GM23338 (cell line): ENCODE measurements at regions not wholly inside any gene's neighbourhood (a gene's known extent, or its start where the extent isn't known, plus 50 kb on each side); places are given as distances from the start of the nearest gene placed in this dataset.

Source experiments
- ATAC-seq: fragments of 200-7000 bp; cut with Tn5 transposase; 3 replicates; pipeline ENCODE4 v1.9.1; 2020
- DNase-seq: peaks from one replicate; pipeline ENCODE4 v3.0.0-alpha.2; 2015; ENCODE audit warnings: low spot score
- H2AFZ ChIP-seq: fragments of 200-600 bp; sonication (generic); 2 replicates; pipeline ENCODE4 v1.8.0; 2016; ENCODE audit warnings: antibody characterized with exemption, mild to moderate bottlenecking, moderate library complexity
- H3F3A ChIP-seq: fragments of 200-600 bp; sonication (generic); replicated peaks from 2 replicates; pipeline ENCODE4 v1.8.0; 2017; ENCODE audit warnings: antibody characterized with exemption, mixed run types, low read depth
- H3K27ac ChIP-seq: fragments of 200-600 bp; sonication (generic); 2 replicates; pipeline ENCODE4 v1.6.1; 2016; ENCODE audit warnings: low read depth
- H3K27me3 ChIP-seq: fragments of 200-600 bp; sonication (generic); 2 replicates; pipeline ENCODE4 v1.8.0; 2016; ENCODE audit warnings: mild to moderate bottlenecking, mixed run types, moderate library complexity; ENCODE audit not compliant: insufficient read depth
- H3K36me3 ChIP-seq: fragments of 200-600 bp; sonication (generic); 2 replicates; pipeline ENCODE4 v1.8.0; 2016; ENCODE audit warnings: mild to moderate bottlenecking; ENCODE audit not compliant: insufficient read depth
- H3K4me1 ChIP-seq: fragments of 200-600 bp; sonication (generic); 2 replicates; pipeline ENCODE4 v1.8.0; 2016; ENCODE audit warnings: mild to moderate bottlenecking, moderate library complexity; ENCODE audit not compliant: insufficient read depth
- H3K4me2 ChIP-seq: fragments of 200-600 bp; sonication (generic); 2 replicates; pipeline ENCODE4 v1.7.1; 2017; ENCODE audit warnings: mixed run types
- H3K4me3 ChIP-seq: fragments of 200-600 bp; sonication (generic); 2 replicates; pipeline ENCODE4 v1.6.1; 2016; ENCODE audit warnings: mixed run types
- H3K79me2 ChIP-seq: fragments of 200-600 bp; sonication (generic); replicated peaks from 2 replicates; pipeline ENCODE4 v1.8.0; 2017; ENCODE audit warnings: mild to moderate bottlenecking; ENCODE audit not compliant: insufficient read depth
- H3K9me2 ChIP-seq: fragments of 200-600 bp; sonication (generic); 2 replicates; pipeline ENCODE4 v1.8.0; 2017; ENCODE audit not compliant: insufficient read depth
- H4K20me1 ChIP-seq: fragments of 200-600 bp; sonication (generic); replicated peaks from 2 replicates; pipeline ENCODE4 v1.8.0; 2017; ENCODE audit warnings: mild to moderate bottlenecking; ENCODE audit not compliant: insufficient read depth
- H3K27ac Mint-ChIP-seq: 2 replicates; pipeline ENCODE4 v1.8.0; 2020; ENCODE audit warnings: inconsistent platforms, mild to moderate bottlenecking, moderate library complexity, mixed read lengths
- H3K27me3 Mint-ChIP-seq: 3 replicates; pipeline ENCODE4 v1.8.0; 2022; ENCODE audit warnings: low read depth, mild to moderate bottlenecking, moderate library complexity, mixed read lengths, inconsistent platforms; ENCODE audit not compliant: insufficient read depth, poor library complexity
- H3K36me3 Mint-ChIP-seq: 3 replicates; pipeline ENCODE4 v1.8.0; 2021; ENCODE audit warnings: low read depth, mild to moderate bottlenecking, inconsistent platforms, moderate library complexity, mixed read lengths
- H3K4me1 Mint-ChIP-seq: 3 replicates; pipeline ENCODE4 v1.8.0; 2020; ENCODE audit warnings: mild to moderate bottlenecking, inconsistent platforms, mixed read lengths
- H3K4me3 Mint-ChIP-seq: 3 replicates; pipeline ENCODE4 v1.8.0; 2021; ENCODE audit warnings: moderate library complexity, mild to moderate bottlenecking, inconsistent platforms, mixed read lengths
- H3K9me3 Mint-ChIP-seq: 3 replicates; pipeline ENCODE4 v1.8.0; 2020; ENCODE audit warnings: moderate library complexity, mild to moderate bottlenecking, inconsistent platforms, mixed read lengths
- CREB1 ChIP-seq: fragments of 250-450 bp; sonication (Bioruptor Pico); IDR thresholded peaks from 2 replicates; pipeline ENCODE4 v1.5.0; 2020; ENCODE audit warnings: low read depth, mild to moderate bottlenecking, moderate library complexity
- EZH2 ChIP-seq: fragments of 200-600 bp; sonication (generic); IDR thresholded peaks from one replicate; pipeline ENCODE4 v1.8.0; 2017; ENCODE audit warnings: antibody characterized with exemption, mild to moderate bottlenecking, low read depth; ENCODE audit not compliant: unreplicated experiment
- EZH2phosphoT487 ChIP-seq: fragments of 200-600 bp; sonication (generic); IDR thresholded peaks from one replicate; pipeline ENCODE4 v1.8.1; 2018; ENCODE audit warnings: antibody characterized with exemption; ENCODE audit not compliant: unreplicated experiment
- JUNB ChIP-seq: IDR thresholded peaks from one replicate; pipeline ENCODE4 v1.6.1; 2016; ENCODE audit warnings: antibody characterized with exemption; ENCODE audit not compliant: unreplicated experiment
- NANOG ChIP-seq: IDR thresholded peaks from 2 replicates; pipeline ENCODE4 v1.6.1; 2016; ENCODE audit warnings: antibody characterized with exemption, borderline replicate concordance
- POLR2AphosphoS5 ChIP-seq: IDR thresholded peaks from 2 replicates; pipeline ENCODE4 v1.6.1; 2016; ENCODE audit warnings: antibody characterized with exemption, low read depth
- REST ChIP-seq: IDR thresholded peaks from one replicate; pipeline ENCODE4 v1.6.1; 2018; ENCODE audit warnings: antibody characterized with exemption; ENCODE audit not compliant: unreplicated experiment
- ZNF331 ChIP-seq: fragments of 250-450 bp; sonication (Bioruptor Pico); IDR thresholded peaks from 2 replicates; pipeline ENCODE4 v1.5.0; 2020; ENCODE audit warnings: low read depth, mild to moderate bottlenecking, moderate library complexity
- TF ChIP-seq, protein P1 (sequence below): IDR thresholded peaks from 2 replicates; pipeline ENCODE4 v1.6.1; 2016; ENCODE audit warnings: antibody characterized with exemption
- TF ChIP-seq, protein P2 (sequence below): fragments of 250-450 bp; sonication (Bioruptor Pico); IDR thresholded peaks from 2 replicates; pipeline ENCODE4 v1.5.0; 2020; ENCODE audit warnings: mild to moderate bottlenecking, moderate library complexity

DNA sequence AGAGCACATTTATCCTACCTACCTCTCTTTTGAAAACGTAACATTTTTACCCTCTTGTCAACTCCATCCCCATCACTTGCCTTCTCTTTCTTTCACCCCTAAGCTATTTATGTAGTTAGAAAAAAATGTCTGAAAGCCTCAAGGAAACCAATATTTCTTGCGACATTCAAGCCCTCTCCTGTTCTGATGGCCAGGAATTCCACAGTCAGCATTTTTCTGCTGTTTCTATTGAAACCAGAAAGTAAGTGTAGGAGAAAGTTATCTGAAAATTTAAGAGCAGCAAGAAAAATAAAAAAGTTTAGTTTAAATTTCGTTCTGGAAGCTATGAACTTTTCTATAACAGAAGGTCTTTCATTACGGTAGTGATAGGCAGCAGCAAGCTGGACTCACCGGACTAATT lies 247.6 kb upstream of the PBX1 start:
- no peaks in the 10 kb centered on the region for H3K9me3 Mint-ChIP-seq
- ATAC-seq, result no peak
- H3K4me1 Mint-ChIP-seq, result peaks cover 17% of the 10 kb centered on the region
- H3K27me3 Mint-ChIP-seq, result peaks cover 1% of the 10 kb centered on the region
- no peak for TF ChIP-seq EZH2phosphoT487
- TF ChIP-seq EZH2, result no peak
- TF ChIP-seq, protein P1, sequence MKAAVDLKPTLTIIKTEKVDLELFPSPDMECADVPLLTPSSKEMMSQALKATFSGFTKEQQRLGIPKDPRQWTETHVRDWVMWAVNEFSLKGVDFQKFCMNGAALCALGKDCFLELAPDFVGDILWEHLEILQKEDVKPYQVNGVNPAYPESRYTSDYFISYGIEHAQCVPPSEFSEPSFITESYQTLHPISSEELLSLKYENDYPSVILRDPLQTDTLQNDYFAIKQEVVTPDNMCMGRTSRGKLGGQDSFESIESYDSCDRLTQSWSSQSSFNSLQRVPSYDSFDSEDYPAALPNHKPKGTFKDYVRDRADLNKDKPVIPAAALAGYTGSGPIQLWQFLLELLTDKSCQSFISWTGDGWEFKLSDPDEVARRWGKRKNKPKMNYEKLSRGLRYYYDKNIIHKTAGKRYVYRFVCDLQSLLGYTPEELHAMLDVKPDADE, result no peak
- TF ChIP-seq POLR2AphosphoS5, result no peak
- no peaks in the 10 kb centered on the region for H3K36me3 Mint-ChIP-seq
- no peaks in the 10 kb centered on the region for H3F3A ChIP-seq
- peaks cover 15% of the 10 kb centered on the region for H3K4me1 ChIP-seq
- no peaks in the 10 kb centered on the region for H3K9me2 ChIP-seq
- H3K27me3 ChIP-seq, result no peaks in the 10 kb centered on the region
- H3K27ac ChIP-seq, result no peak overlapping the region
- H3K4me2 ChIP-seq, result peak overlapping the region; percentile 33; the same call in 1 of the 2 replicates
- no peak for DNase-seq
- H2AFZ ChIP-seq, result no peak overlapping the region
- no peak overlapping the region for H3K4me3 ChIP-seq
- no peaks in the 10 kb centered on the region for H4K20me1 ChIP-seq
- no peaks in the 10 kb centered on the region for H3K79me2 ChIP-seq
- H3K4me3 Mint-ChIP-seq, result 0 out of 3 replicates have a peak overlapping the region, but pooled peaks have one; percentile 9
- no peak overlapping the region for H3K27ac Mint-ChIP-seq
- H3K36me3 ChIP-seq, result no peaks in the 10 kb centered on the region

DNA sequence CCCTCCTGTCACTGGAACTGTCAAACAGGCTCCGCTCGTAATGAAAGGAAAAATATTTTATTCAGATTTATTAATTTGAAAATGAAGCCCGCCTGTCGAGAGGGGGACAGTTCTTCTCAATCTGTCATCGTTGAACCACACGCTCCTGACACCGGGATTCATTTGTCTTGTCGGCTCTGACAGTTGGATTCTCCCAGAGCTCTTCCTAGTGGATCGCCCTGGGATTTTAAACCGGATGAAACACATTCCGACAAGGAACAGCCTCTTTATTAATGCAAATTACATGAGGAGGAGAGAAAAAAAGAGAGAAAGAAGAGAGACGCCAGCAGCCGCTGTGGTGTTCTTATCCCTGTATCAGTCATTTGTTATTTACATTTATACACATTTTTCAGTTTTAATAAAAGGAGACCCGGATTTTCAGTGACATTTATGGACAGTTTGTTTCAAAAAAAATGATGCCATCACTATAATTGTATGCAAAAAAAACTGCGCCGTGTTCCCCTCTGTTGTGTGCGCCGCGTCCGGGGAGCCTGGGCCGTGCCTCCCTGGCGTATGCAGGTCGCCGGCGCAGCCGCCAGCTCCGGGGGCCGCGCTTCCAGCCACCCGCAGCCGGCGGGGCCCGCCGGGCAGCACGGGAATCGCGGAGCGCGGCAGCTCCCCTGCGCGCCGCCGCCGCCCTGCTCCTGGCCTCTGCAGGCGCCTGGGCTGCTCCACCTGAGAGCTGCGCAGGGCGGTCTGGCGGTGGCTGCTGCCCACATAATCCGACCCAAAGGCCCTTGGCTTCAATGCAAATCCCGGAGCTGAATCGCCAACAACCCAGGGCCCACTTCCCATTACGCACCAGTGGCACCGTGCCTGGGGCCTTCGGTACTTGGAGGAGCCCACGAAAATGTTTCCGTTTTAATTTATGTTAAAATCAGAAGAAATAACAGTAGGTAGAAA lies 237.9 kb upstream of the PBX1 start:
- H3K27me3 ChIP-seq, result peaks cover 23% of the 10 kb centered on the region
- 0 out of 2 replicates have a peak, but pooled peaks cover 7% of the 10 kb centered on the region for H3K9me2 ChIP-seq
- peak overlapping the region; percentile 91 for H2AFZ ChIP-seq
- H3K4me3 ChIP-seq, result peak overlapping the region; percentile 50
- H3K79me2 ChIP-seq, result no peaks in the 10 kb centered on the region
- Mint-ChIP-seq H3K27me3 (peaks cover 3% of the 10 kb centered on the region), H3K9me3 (no peaks in the 10 kb centered on the region), H3K27ac (no peak overlapping the region), H3K36me3 (no peaks in the 10 kb centered on the region), H3K4me1 (peaks cover 8% of the 10 kb centered on the region), H3K4me3 (peak overlapping the region; percentile 75)
- peak overlapping the region; percentile 77 for H3K4me2 ChIP-seq
- H4K20me1 ChIP-seq, result no peaks in the 10 kb centered on the region
- ATAC-seq, result peak; percentile 99
- DNase-seq, result peak; percentile 77
- no peaks in the 10 kb centered on the region for H3K36me3 ChIP-seq
- H3F3A ChIP-seq, result no peaks in the 10 kb centered on the region
- H3K27ac ChIP-seq, result no peak overlapping the region
- H3K4me1 ChIP-seq, result peaks cover 7% of the 10 kb centered on the region
- TF ChIP-seq REST (no peak), JUNB (no peak), ZNF331 (CRISPR knock-in tag) (no peak), EZH2phosphoT487 (no peak), NANOG (no peak), CREB1 (CRISPR knock-in tag) (no peak)
- TF ChIP-seq, protein P2, sequence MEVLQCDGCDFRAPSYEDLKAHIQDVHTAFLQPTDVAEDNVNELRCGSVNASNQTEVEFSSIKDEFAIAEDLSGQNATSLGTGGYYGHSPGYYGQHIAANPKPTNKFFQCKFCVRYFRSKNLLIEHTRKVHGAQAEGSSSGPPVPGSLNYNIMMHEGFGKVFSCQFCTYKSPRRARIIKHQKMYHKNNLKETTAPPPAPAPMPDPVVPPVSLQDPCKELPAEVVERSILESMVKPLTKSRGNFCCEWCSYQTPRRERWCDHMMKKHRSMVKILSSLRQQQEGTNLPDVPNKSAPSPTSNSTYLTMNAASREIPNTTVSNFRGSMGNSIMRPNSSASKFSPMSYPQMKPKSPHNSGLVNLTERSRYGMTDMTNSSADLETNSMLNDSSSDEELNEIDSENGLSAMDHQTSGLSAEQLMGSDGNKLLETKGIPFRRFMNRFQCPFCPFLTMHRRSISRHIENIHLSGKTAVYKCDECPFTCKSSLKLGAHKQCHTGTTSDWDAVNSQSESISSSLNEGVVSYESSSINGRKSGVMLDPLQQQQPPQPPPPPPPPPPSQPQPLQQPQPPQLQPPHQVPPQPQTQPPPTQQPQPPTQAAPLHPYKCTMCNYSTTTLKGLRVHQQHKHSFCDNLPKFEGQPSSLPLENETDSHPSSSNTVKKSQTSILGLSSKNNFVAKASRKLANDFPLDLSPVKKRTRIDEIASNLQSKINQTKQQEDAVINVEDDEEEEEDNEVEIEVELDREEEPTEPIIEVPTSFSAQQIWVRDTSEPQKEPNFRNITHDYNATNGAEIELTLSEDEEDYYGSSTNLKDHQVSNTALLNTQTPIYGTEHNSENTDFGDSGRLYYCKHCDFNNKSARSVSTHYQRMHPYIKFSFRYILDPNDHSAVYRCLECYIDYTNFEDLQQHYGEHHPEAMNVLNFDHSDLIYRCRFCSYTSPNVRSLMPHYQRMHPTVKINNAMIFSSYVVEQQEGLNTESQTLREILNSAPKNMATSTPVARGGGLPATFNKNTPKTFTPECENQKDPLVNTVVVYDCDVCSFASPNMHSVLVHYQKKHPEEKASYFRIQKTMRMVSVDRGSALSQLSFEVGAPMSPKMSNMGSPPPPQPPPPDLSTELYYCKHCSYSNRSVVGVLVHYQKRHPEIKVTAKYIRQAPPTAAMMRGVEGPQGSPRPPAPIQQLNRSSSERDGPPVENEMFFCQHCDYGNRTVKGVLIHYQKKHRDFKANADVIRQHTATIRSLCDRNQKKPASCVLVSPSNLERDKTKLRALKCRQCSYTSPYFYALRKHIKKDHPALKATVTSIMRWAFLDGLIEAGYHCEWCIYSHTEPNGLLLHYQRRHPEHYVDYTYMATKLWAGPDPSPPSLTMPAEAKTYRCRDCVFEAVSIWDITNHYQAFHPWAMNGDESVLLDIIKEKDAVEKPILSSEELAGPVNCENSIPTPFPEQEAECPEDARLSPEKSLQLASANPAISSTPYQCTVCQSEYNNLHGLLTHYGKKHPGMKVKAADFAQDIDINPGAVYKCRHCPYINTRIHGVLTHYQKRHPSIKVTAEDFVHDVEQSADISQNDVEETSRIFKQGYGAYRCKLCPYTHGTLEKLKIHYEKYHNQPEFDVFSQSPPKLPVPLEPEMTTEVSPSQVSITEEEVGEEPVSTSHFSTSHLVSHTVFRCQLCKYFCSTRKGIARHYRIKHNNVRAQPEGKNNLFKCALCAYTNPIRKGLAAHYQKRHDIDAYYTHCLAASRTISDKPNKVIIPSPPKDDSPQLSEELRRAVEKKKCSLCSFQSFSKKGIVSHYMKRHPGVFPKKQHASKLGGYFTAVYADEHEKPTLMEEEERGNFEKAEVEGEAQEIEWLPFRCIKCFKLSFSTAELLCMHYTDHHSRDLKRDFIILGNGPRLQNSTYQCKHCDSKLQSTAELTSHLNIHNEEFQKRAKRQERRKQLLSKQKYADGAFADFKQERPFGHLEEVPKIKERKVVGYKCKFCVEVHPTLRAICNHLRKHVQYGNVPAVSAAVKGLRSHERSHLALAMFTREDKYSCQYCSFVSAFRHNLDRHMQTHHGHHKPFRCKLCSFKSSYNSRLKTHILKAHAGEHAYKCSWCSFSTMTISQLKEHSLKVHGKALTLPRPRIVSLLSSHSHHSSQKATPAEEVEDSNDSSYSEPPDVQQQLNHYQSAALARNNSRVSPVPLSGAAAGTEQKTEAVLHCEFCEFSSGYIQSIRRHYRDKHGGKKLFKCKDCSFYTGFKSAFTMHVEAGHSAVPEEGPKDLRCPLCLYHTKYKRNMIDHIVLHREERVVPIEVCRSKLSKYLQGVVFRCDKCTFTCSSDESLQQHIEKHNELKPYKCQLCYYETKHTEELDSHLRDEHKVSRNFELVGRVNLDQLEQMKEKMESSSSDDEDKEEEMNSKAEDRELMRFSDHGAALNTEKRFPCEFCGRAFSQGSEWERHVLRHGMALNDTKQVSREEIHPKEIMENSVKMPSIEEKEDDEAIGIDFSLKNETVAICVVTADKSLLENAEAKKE, result no peak
